ENCODE measurements at regions not wholly inside any gene's neighbourhood (a gene's known extent, or its start where the extent isn't known, plus 50 kb on each side); places are given as distances from the start of the nearest gene placed in this dataset.

GRCh38 chr6:134708079-134708478 lies 241.8 kb downstream of the ALDH8A1 start:
- no peak for DNase-seq (ENCODE audit: low read depth)

- no peak for DNase-seq (ENCODE audit: low read depth)
These were observed 242.4 kb downstream of the ALDH8A1 start for GRCh38 chr6:134707342-134708031.

DNA sequence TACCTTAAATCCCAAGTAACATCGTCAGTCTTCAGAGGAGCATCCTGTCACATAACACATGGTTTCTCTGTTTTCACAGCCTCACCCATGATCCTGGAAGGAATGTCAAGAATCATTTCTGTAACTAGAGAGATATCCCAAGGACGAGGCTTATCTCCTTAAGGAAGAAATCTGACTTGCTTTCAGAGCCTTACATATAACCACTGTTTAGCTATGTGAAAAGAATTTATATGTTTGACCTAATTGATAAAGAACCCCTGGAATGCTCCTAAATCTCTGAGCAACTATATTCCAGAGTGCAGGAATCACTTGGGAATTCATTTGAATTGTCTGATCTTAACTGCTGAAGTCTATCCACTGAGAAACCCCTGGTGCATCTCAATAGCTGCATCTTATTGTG lies 243.1 kb downstream of the ALDH8A1 start:
- DNase-seq (ENCODE audit: low read depth) = no peak

DNA sequence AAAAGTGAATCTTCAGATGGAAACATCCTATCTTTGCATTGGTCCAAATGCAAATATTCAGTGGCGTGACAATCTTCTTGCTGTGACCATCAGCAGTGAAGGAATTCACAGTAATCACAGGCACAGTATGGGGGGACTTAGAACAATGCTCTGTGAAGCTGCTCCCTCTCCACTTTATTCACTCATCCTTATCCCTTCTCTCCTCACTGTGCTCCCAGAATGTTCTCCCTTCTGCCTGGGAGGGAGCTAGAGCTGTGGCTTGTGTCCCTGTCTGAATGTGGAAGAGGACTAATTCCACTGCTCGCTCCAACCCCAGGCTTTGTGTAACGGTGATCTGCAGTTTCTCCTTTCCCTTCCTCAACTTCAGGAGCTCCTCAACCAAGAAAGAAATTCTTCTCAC lies 243.7 kb downstream of the ALDH8A1 start:
- no peak for DNase-seq (ENCODE audit: low read depth)

DNA sequence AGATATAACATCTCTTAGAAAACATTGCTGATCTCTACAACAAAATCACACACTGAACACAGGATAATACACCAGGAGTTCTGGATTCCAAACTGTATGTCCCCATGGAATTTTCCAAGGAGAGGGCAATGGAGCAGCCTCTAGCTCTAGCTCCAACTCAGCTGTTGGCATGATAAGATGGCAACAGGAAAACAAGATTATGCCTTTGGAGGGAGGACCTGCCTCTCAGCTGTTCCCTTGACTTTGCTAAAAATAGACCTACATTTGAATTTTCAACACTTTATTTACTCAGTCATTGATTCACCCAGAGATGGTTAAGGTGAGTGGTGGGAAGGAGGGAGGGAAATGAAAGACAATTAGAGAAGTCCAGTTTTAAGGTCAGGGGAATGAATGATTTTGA lies 246.7 kb downstream of the ALDH8A1 start:
- DNase-seq (ENCODE audit: low read depth) = no peak

- no peak for DNase-seq (ENCODE audit: low read depth)
These were observed 247.6 kb downstream of the ALDH8A1 start for GRCh38 chr6:134702279-134702678.

- no peak for DNase-seq (ENCODE audit: low read depth)
These were observed 248.6 kb downstream of the ALDH8A1 start for GRCh38 chr6:134701301-134701700.

GRCh38 chr6:134698228-134698627 lies 251.7 kb downstream of the ALDH8A1 start:
- peak; percentile 71 for DNase-seq (ENCODE audit: low read depth)

DNA sequence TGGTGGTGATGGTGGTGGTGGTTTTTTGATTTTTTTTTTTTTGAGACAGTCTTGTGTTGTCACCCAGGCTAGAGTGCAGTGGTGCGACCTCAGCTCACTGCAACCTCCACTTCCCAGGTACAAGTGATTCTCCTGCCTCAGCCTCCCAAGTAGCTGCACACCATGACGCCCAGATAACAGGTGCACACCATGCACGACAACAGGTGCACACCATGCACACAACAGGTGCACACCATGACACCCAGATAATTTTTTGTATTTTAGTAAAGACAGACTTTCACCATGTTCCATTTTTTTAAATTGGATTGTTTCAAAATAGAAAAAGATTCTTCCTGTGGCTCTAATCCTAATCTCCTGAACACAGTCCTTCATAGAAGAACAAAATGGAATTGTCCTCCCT lies 257.9 kb downstream of the ALDH8A1 start:
- DNase-seq (ENCODE audit: low read depth) = no peak

- DNase-seq (ENCODE audit: low read depth) = no peak
These were observed 258.7 kb downstream of the ALDH8A1 start for GRCh38 chr6:134691180-134691579.

GRCh38 chr6:134690048-134690447 lies 259.9 kb downstream of the ALDH8A1 start:
- DNase-seq (ENCODE audit: low read depth) = no peak

- no peak for DNase-seq (ENCODE audit: low read depth)
These were observed 260.3 kb downstream of the ALDH8A1 start for GRCh38 chr6:134689641-134690040.

GRCh38 chr6:134689177-134689576 lies 260.7 kb downstream of the ALDH8A1 start:
- no peak for DNase-seq (ENCODE audit: low read depth)

- peak; percentile 7 for DNase-seq (ENCODE audit: low read depth)
These were observed 263.8 kb downstream of the ALDH8A1 start for GRCh38 chr6:134686071-134686470.

DNA sequence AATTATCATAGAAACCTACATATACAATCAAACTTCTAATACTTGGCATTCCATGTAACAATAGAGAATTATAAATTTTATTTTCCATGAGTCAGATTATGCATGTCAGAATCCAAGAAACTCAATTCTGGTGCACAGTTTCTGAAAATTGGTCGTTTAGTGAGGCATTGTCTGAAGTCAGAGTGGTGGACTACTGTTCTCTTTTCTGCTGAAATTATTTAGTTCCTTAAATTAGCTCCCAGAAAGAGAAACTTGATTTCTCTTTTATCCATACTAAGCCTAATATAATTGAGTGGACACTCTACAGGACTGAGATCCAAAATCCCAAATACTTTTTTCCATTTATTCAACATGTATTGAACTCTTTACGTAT lies 265.5 kb downstream of the ALDH8A1 start:
- no peak for DNase-seq (ENCODE audit: low read depth)

GRCh38 chr6:134683783-134684422 lies 266.0 kb downstream of the ALDH8A1 start:
- peak; percentile 43 for DNase-seq (ENCODE audit: low read depth)

DNA sequence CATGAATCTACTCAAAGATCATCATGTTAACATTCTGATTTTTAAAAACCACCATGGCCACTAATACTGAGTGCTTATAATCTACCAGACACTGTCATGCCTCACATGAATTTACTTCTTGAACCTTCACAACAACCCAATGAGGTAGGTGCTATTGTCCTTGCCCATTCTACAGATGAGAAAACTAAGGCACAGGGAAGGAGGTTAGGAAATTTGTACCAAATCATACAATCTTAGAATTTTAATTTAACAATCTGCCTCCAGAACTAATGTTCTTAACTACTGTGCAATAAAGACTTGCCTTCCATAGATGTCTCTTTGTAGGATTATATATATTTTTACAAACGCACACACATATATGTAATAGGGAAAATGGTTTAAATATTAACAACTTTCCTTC lies 269.5 kb downstream of the ALDH8A1 start:
- DNase-seq (ENCODE audit: low read depth) = no peak

GRCh38 chr6:134680021-134680420 lies 269.9 kb downstream of the ALDH8A1 start:
- no peak for DNase-seq (ENCODE audit: low read depth)

- DNase-seq (ENCODE audit: low read depth) = peak; percentile 11
These were observed 271.4 kb downstream of the ALDH8A1 start for GRCh38 chr6:134678436-134678889.

DNA sequence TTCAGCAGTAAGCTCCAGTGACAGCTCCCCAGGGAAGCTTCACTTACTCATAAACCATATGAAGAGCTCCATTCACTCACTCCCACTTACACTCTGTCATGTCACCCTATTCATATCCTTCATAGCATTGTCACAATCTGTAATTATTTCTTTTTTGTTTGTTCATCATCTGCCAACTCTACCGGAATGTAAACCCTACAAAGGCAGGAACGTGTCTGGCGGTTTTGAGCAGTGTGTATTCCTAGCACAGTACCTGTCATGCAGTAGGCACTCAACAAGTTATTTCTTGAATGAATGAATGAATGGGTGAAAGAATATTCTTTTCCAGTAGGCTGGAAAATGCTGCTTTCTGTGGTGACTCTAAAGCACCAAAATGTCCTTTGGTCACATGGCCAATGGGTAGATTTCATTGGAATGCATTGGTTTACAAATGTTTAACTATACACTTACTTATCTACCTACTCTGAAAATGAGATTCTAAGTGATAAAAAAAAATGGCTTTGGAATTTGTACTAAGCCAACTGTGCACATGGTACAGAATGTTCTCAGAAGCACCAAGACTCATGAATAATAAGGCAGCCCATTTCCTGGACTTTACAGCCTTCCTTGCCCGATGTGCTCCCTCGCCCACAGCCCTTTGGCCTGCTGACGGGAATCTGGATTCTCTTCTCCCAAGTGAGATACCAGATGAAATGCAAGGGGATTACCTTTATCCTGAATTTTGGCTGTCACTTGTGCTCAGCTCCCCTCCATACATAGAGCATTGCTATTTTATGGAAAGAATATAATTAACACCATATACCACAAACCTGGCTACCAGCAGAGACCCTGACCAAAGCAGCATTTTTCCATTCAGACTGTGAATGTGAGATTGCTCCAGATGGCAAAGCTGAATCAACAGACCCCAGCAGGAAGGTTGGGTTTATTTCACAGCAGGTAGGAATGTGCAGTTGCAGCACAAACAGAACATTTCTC lies 273.3 kb downstream of the ALDH8A1 start:
- DNase-seq (ENCODE audit: low read depth) = peak; percentile 67

- DNase-seq (ENCODE audit: low read depth) = no peak
These were observed 274.5 kb downstream of the ALDH8A1 start for GRCh38 chr6:134675110-134676054.

- DNase-seq (ENCODE audit: low read depth) = no peak
These were observed 275.3 kb downstream of the ALDH8A1 start for GRCh38 chr6:134674562-134674961.

All from fibroblast of gingiva (primary cell).